ENCODE measurements at regions not wholly inside any gene's neighbourhood (a gene's known extent, or its start where the extent isn't known, plus 50 kb on each side); places are given as distances from the start of the nearest gene placed in this dataset.

GRCh38 chr6:137348777-137349176 is 129.6 kb upstream of the IFNGR1 start (continued):
- TF ChIP-seq AEBP2 (tag by site-specific recombination; IDR thresholded peaks at IDR 0.05; ENCODE audit: borderline replicate concordance) = no peak
- TF ChIP-seq ZNF560 (tag by site-specific recombination; IDR thresholded peaks at IDR 0.05; ENCODE audit: borderline replicate concordance) = no peak

GRCh38 chr6:137343241-137343640 is 124.1 kb upstream of the IFNGR1 start:
- Histone ChIP-seq H3K27ac (ENCODE audit: extremely low read depth, low read depth, low read length) (no peak overlapping the region), H3K4me1 (ENCODE audit: control insufficient read depth, insufficient read depth, low read length) (no peaks in the 10 kb centered on the region), H3K4me3 (ENCODE audit: low read depth, low read length) (no peak overlapping the region), H3K36me3 (ENCODE audit: control insufficient read depth in 2 of 2, insufficient read depth in 1 of 2, low read length in 2 of 2) (no peaks in the 10 kb centered on the region), H3K9me3 (ENCODE audit: control insufficient read depth, insufficient read depth, low read depth, low read length) (no peaks in the 10 kb centered on the region)
- CTCF ChIA-PET = interaction anchor here (0.5 to 1.4 kb wide), 3 partner anchors 29 to 1808 kb away, joined by 3 to 8 read pairs (median 4); no protein-coding TSS in a partner anchor
- no peak for TF ChIP-seq ZBTB1 (tag by site-specific recombination; IDR thresholded peaks at IDR 0.05)
- no peak for TF ChIP-seq TRIM28 (IDR thresholded peaks at IDR 0.05; ENCODE audit: borderline replicate concordance, low read length)
- POLR2A ChIA-PET = no interaction called here

- Histone ChIP-seq H3K4me1 (ENCODE audit: control insufficient read depth, insufficient read depth, low read length) (no peaks in the 10 kb centered on the region), H3K9me3 (ENCODE audit: control insufficient read depth, insufficient read depth, low read depth, low read length) (no peaks in the 10 kb centered on the region), H3K36me3 (ENCODE audit: control insufficient read depth in 2 of 2, insufficient read depth in 1 of 2, low read length in 2 of 2) (no peaks in the 10 kb centered on the region), H3K27ac (ENCODE audit: extremely low read depth, low read depth, low read length) (no peak overlapping the region), H3K4me3 (ENCODE audit: low read depth, low read length) (no peak overlapping the region)
- TF ChIP-seq ZNF18 (tag by site-specific recombination; IDR thresholded peaks at IDR 0.05) = peak; percentile 92
- no peak for TF ChIP-seq ZNF335 (tag by site-specific recombination; conservative IDR thresholded peaks at IDR 0.05)
- TF ChIP-seq ZFP3 (tag by site-specific recombination; IDR thresholded peaks at IDR 0.05; ENCODE audit: low read depth) = no peak
- ChIA-PET POLR2A (no interaction called here), CTCF (interaction anchor here (0.5 to 1.4 kb wide), 3 partner anchors 28 to 247 kb away, joined by 3 to 8 read pairs (median 3); no protein-coding TSS in a partner anchor)
These were observed 123.5 kb upstream of the IFNGR1 start for GRCh38 chr6:137342607-137343190.

- Histone ChIP-seq H3K27ac (ENCODE audit: extremely low read depth, low read depth, low read length) (no peak overlapping the region), H3K36me3 (ENCODE audit: control insufficient read depth in 2 of 2, insufficient read depth in 1 of 2, low read length in 2 of 2) (no peaks in the 10 kb centered on the region), H3K4me1 (ENCODE audit: control insufficient read depth, insufficient read depth, low read length) (no peaks in the 10 kb centered on the region), H3K4me3 (ENCODE audit: low read depth, low read length) (no peak overlapping the region), H3K9me3 (ENCODE audit: control insufficient read depth, insufficient read depth, low read depth, low read length) (no peaks in the 10 kb centered on the region)
- ChIA-PET CTCF (interaction anchor here (0.6 to 0.9 kb wide), 2 partner anchors 27 to 763 kb away, joined by 3 read pairs; no protein-coding TSS in a partner anchor), POLR2A (no interaction called here)
- peak; percentile 39; the same call in 1 of the 2 replicates for TF ChIP-seq CTCF (tag by site-specific recombination; IDR thresholded peaks at IDR 0.05)
- no peak for TF ChIP-seq ZNF449 (tag by site-specific recombination; IDR thresholded peaks at IDR 0.05)
- no peak for TF ChIP-seq ZNF18 (tag by site-specific recombination; IDR thresholded peaks at IDR 0.05)
These were observed 122.6 kb upstream of the IFNGR1 start for GRCh38 chr6:137341681-137342195.
